Ishikawa (cell line): ENCODE measurements at regions not wholly inside any gene's neighbourhood (a gene's known extent, or its start where the extent isn't known, plus 50 kb on each side); places are given as distances from the start of the nearest gene placed in this dataset.

ENCODE experiments used
- CEBPB ChIP-seq: IDR thresholded peaks from 2 replicates; pipeline ENCODE4 v1.6.1; 2012
- CREB1 ChIP-seq: IDR thresholded peaks from 2 replicates; pipeline ENCODE4 v1.6.1; 2012; ENCODE audit warnings: low read depth
- EGR1 ChIP-seq: IDR thresholded peaks from 2 replicates; pipeline ENCODE4 v1.6.1; 2012
- EP300 ChIP-seq: IDR thresholded peaks from 2 replicates; pipeline ENCODE4 v1.6.1; 2012; ENCODE audit warnings: borderline replicate concordance
- FOXM1 ChIP-seq: IDR thresholded peaks from 2 replicates; pipeline ENCODE4 v1.6.1; 2012; ENCODE audit warnings: low read depth, borderline replicate concordance
- MAX ChIP-seq: IDR thresholded peaks from 2 replicates; pipeline ENCODE4 v1.6.1; 2012
- NFIC ChIP-seq: IDR thresholded peaks from 2 replicates; pipeline ENCODE4 v1.6.1; 2012
- RAD21 ChIP-seq: IDR thresholded peaks from 2 replicates; pipeline ENCODE4 v1.6.1; 2012; ENCODE audit warnings: low read depth
- TAF1 ChIP-seq: IDR thresholded peaks from 2 replicates; pipeline ENCODE4 v1.6.1; 2012; ENCODE audit warnings: low read depth, mild to moderate bottlenecking
- TCF12 ChIP-seq: IDR thresholded peaks from 2 replicates; pipeline ENCODE4 v1.6.1; 2012; ENCODE audit warnings: low read depth
- TEAD4 ChIP-seq: IDR thresholded peaks from 2 replicates; pipeline ENCODE4 v1.6.1; 2012
- USF1 ChIP-seq: IDR thresholded peaks from 2 replicates; pipeline ENCODE4 v1.6.1; 2012
- YY1 ChIP-seq: IDR thresholded peaks from 2 replicates; pipeline ENCODE4 v1.6.1; 2012; ENCODE audit warnings: low read depth
- ZBTB7A ChIP-seq: IDR thresholded peaks from 2 replicates; pipeline ENCODE4 v1.6.1; 2012; ENCODE audit warnings: low read depth
- TF ChIP-seq, protein P1 (sequence below): IDR thresholded peaks from 2 replicates; pipeline ENCODE4 v1.6.1; 2012; ENCODE audit warnings: low read depth, mild to moderate bottlenecking

- TF ChIP-seq NFIC (no peak), USF1 (no peak), MAX (no peak), CEBPB (no peak), YY1 (no peak)
- TF ChIP-seq, protein P1, sequence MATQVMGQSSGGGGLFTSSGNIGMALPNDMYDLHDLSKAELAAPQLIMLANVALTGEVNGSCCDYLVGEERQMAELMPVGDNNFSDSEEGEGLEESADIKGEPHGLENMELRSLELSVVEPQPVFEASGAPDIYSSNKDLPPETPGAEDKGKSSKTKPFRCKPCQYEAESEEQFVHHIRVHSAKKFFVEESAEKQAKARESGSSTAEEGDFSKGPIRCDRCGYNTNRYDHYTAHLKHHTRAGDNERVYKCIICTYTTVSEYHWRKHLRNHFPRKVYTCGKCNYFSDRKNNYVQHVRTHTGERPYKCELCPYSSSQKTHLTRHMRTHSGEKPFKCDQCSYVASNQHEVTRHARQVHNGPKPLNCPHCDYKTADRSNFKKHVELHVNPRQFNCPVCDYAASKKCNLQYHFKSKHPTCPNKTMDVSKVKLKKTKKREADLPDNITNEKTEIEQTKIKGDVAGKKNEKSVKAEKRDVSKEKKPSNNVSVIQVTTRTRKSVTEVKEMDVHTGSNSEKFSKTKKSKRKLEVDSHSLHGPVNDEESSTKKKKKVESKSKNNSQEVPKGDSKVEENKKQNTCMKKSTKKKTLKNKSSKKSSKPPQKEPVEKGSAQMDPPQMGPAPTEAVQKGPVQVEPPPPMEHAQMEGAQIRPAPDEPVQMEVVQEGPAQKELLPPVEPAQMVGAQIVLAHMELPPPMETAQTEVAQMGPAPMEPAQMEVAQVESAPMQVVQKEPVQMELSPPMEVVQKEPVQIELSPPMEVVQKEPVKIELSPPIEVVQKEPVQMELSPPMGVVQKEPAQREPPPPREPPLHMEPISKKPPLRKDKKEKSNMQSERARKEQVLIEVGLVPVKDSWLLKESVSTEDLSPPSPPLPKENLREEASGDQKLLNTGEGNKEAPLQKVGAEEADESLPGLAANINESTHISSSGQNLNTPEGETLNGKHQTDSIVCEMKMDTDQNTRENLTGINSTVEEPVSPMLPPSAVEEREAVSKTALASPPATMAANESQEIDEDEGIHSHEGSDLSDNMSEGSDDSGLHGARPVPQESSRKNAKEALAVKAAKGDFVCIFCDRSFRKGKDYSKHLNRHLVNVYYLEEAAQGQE: no peak
Measured at GRCh38 chr6:16885411-16886160, 124.3 kb upstream of the ATXN1 start.

GRCh38 chr6:16884526-16884925 lies 123.3 kb upstream of the ATXN1 start:
- no peak for TF ChIP-seq TCF12
- TF ChIP-seq, protein P1: no peak
- TF ChIP-seq TEAD4: no peak
- no peak for TF ChIP-seq ZBTB7A
- TF ChIP-seq CEBPB: no peak
- no peak for TF ChIP-seq EGR1
- no peak for TF ChIP-seq RAD21
- TF ChIP-seq FOXM1: no peak
- TF ChIP-seq CREB1: no peak
- TF ChIP-seq EP300: no peak
- no peak for TF ChIP-seq TAF1
- TF ChIP-seq NFIC: no peak
- no peak for TF ChIP-seq USF1

- TF ChIP-seq YY1 (no peak), EGR1 (no peak), CREB1 (no peak), USF1 (no peak), TAF1 (no peak), FOXM1 (no peak), EP300 (no peak), CEBPB (no peak), NFIC (no peak), ZBTB7A (no peak), TCF12 (no peak), RAD21 (no peak), MAX (no peak), TEAD4 (no peak)
- TF ChIP-seq, protein P1: no peak
Measured at GRCh38 chr6:16883414-16883813, 122.2 kb upstream of the ATXN1 start.

DNA sequence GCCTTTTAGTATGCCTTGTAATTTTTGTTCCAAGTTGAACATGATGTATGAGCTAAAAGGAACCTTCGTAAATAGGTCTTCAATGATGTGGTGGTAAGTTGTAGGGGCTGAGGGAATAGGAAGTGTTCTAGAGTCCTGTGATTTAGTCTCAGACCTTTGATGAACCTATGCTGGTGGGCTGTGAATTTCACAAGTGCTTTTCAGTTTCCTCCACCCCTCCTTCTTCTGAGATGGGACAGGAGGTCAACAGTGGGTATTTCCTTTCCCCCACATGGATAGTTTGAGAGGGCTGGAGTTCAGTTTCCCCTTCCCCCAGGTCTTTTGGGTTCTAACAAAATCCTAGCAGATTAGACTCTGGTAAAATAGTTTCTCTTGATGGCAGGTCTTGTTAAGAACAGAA lies 121.0 kb upstream of the ATXN1 start:
- no peak for TF ChIP-seq TEAD4
- no peak for TF ChIP-seq FOXM1
